K562 (cell line): ENCODE measurements at regions not wholly inside any gene's neighbourhood (a gene's known extent, or its start where the extent isn't known, plus 50 kb on each side); places are given as distances from the start of the nearest gene placed in this dataset.

Experiments used
- ATAC-seq: fragments of 200-7000 bp; cut with Tn5 transposase; 3 replicates; pipeline ENCODE4 v1.9.1; 2020; ENCODE audit warnings: moderate library complexity
- BruUV-seq: library from RNA; stranded (reverse); fragments of 400-500 nt; replicated peaks from 2 replicates; lab custom pipeline; 2021; lab: Mats Ljungman, UMichigan
- CTCF ChIA-PET: fragments of 300-600 bp; formaldehyde crosslinking; extraction: SDS; loops from one replicate; lab custom pipeline; 2021; ENCODE audit warnings: low intra/inter-chr PET ratio; lab: Yijun Ruan, JAX
- POLR2A ChIA-PET: fragments of 300-600, 350-650 bp; sonication (Branson Sonifier 250); formaldehyde crosslinking; extraction: SDS; loops from one replicate; lab custom pipeline; 2021; ENCODE audit warnings: antibody characterized with exemption, inconsistent platforms; lab: Yijun Ruan, JAX
- DNase-seq, 4 experiments: peaks; one replicate each; pipeline versions ENCODE4 v3.0.0 to v3.0.0-alpha.2; 2011 to 2018; ENCODE audit warnings: low spot score in 3 of 4, mixed read lengths in 3 of 4; ENCODE audit errors: extremely low read depth in 1 of 4
- FAIRE-seq: peaks from 2 replicates; lab custom pipeline; 2011; peaks lifted over from hg19 to GRCh38; lab: Jason Lieb, UNC
- H2AFZ ChIP-seq: 2 replicates; pipeline ENCODE4 v1.6.0; 2011; ENCODE audit warnings: low read depth, low read length, control low read depth, inconsistent platforms
- H3K27ac ChIP-seq: fragments of 200-600 bp; 3 replicates; pipeline ENCODE4 v1.8.0; 2011; ENCODE audit warnings: low read depth, mild to moderate bottlenecking, control low read depth, inconsistent platforms, low read length, moderate library complexity, mixed read lengths; ENCODE audit errors: extremely low read depth
- H3K27me3 ChIP-seq, 2 experiments: fragments of 300-600 bp in 1 of 2; 2 replicates in 1 of 2; 3 replicates in 1 of 2; pipeline versions ENCODE4 v1.6.0 to v1.8.0; 2011; ENCODE audit warnings: inconsistent platforms in 2 of 2, low read length in 2 of 2, mild to moderate bottlenecking in 1 of 2, mixed read lengths in 1 of 2, moderate library complexity in 1 of 2; ENCODE audit not compliant: control insufficient read depth in 2 of 2, insufficient read depth in 2 of 2
- H3K36me3 ChIP-seq: fragments of 300-600 bp; 3 replicates; pipeline ENCODE4 v1.8.0; 2011; ENCODE audit warnings: mild to moderate bottlenecking, low read length, inconsistent platforms; ENCODE audit not compliant: control insufficient read depth, insufficient read depth
- H3K4me1 ChIP-seq, 2 experiments: fragments of 200-600 bp in 1 of 2; replicated peaks in 1 of 2; 2 replicates in 1 of 2; 3 replicates in 1 of 2; pipeline versions ENCODE4 v1.5.1 to v1.8.0; 2011; ENCODE audit warnings: inconsistent platforms in 2 of 2, low read length in 2 of 2, mild to moderate bottlenecking in 1 of 2, mixed read lengths in 1 of 2, moderate library complexity in 1 of 2; ENCODE audit not compliant: control insufficient read depth in 2 of 2, insufficient read depth in 2 of 2
- H3K4me2 ChIP-seq: 2 replicates; pipeline ENCODE4 v1.6.1; 2011; ENCODE audit warnings: low read length, control low read depth, inconsistent platforms, mixed read lengths; ENCODE audit not compliant: insufficient read depth
- H3K4me3 ChIP-seq: fragments of 200-600 bp; sonication (generic), shearing (Covaris generic); 2 replicates; pipeline ENCODE4 v1.5.1; 2016; ENCODE audit warnings: control low read depth, inconsistent platforms
- H3K79me2 ChIP-seq: fragments of 200-600 bp; 3 replicates; pipeline ENCODE4 v1.8.0; 2011; ENCODE audit warnings: low read length, inconsistent platforms; ENCODE audit not compliant: control insufficient read depth, insufficient read depth
- H3K9ac ChIP-seq, 2 experiments: 2 replicates each; pipeline versions ENCODE4 v1.6.0 to v1.6.1; 2011; ENCODE audit warnings: low read depth in 2 of 2, low read length in 2 of 2, control low read depth in 1 of 2, inconsistent platforms in 1 of 2, mild to moderate bottlenecking in 1 of 2, mixed read lengths in 1 of 2; ENCODE audit not compliant: insufficient read depth in 1 of 2
- H3K9me1 ChIP-seq: one replicate; pipeline ENCODE4 v1.6.0; 2011; ENCODE audit warnings: inconsistent platforms, mild to moderate bottlenecking, low read length, moderate library complexity; ENCODE audit not compliant: control insufficient read depth, insufficient read depth
- H3K9me3 ChIP-seq: replicated peaks from 2 replicates; pipeline ENCODE4 v1.5.1; 2011; ENCODE audit warnings: low read depth, low read length, inconsistent platforms; ENCODE audit not compliant: control insufficient read depth, insufficient read depth
- H4K20me1 ChIP-seq: replicated peaks from 2 replicates; pipeline ENCODE4 v1.6.1; 2011; ENCODE audit warnings: low read length, inconsistent platforms, mixed read lengths; ENCODE audit not compliant: control insufficient read depth, insufficient read depth
- FOXA3 ChIP-seq, 2 experiments: fragments of 450-650 bp in 1 of 2; sonication (generic) in 1 of 2; formaldehyde crosslinking; IDR thresholded peaks in 1 of 2; conservative IDR thresholded peaks in 1 of 2; 2 replicates each; pipeline versions ENCODE4 v1.4.0 to v1.8.0; 2020 to 2022; ENCODE audit warnings: mild to moderate bottlenecking in 2 of 2, missing genetic modification reagents in 1 of 2
- NFIC ChIP-seq: fragments of 450-650 bp; IDR thresholded peaks from 2 replicates; pipeline ENCODE4 v1.6.1; 2017; ENCODE audit warnings: mild to moderate bottlenecking, inconsistent platforms
- RFX1 ChIP-seq: fragments of 450-650 bp; IDR thresholded peaks from 2 replicates; pipeline ENCODE4 v1.6.1; 2016; ENCODE audit warnings: mild to moderate bottlenecking, moderate library complexity
- SAFB2 ChIP-seq: fragments of 200-400 bp; formaldehyde crosslinking; IDR thresholded peaks from 2 replicates; pipeline ENCODE4 v1.6.1; 2018; ENCODE audit warnings: borderline replicate concordance, low read length, low read depth, moderate library complexity; ENCODE audit not compliant: severe bottlenecking
- TBL1XR1 ChIP-seq, 2 experiments: IDR thresholded peaks; 2 replicates each; pipeline ENCODE4 v1.6.1; 2012; ENCODE audit warnings: improper control_type of control experiment in 2 of 2, low read length in 2 of 2, mild to moderate bottlenecking in 1 of 2
- ZNF76 ChIP-seq: fragments of 250-450 bp; sonication (Bioruptor Pico); IDR thresholded peaks from 2 replicates; pipeline ENCODE4 v1.4.0; 2020; ENCODE audit warnings: mild to moderate bottlenecking, moderate library complexity, borderline replicate concordance
- ZSCAN32 ChIP-seq: fragments of 450-650 bp; formaldehyde crosslinking; IDR thresholded peaks from 2 replicates; pipeline ENCODE4 v1.4.0; 2020; ENCODE audit warnings: mild to moderate bottlenecking, moderate library complexity
- WGBS: fragments of 100-300 bp; shearing (Covaris generic); methylation state at CpG from one replicate; pipeline ENCODE4 v1.1.6; 2016; ENCODE audit warnings: low coverage, mixed read lengths; ENCODE audit not compliant: insufficient coverage; ENCODE audit errors: missing lambda C conversion rate; 5-methylcytosine and 5-hydroxymethylcytosine counted together
- in situ Hi-C: fragments of 300-500 bp; cut with MboI; formaldehyde crosslinking; loops from 4 replicates; pipeline ENCODE4 v1.15.0; 2018; ENCODE audit warnings: inconsistent platforms, mixed read lengths
- intact Hi-C: fragments of 100-400 bp; cut with micrococcal nuclease; formaldehyde crosslinking; loops from 2 replicates; pipeline ENCODE4 v1.14.2; 2022
- TF ChIP-seq, protein P1 (sequence below): fragments of 450-650 bp; formaldehyde crosslinking; IDR thresholded peaks from 2 replicates; pipeline ENCODE4 v1.4.0; 2022; ENCODE audit warnings: missing genetic modification characterization
- TF ChIP-seq, protein P2 (sequence below): fragments of 250-450 bp; sonication (Bioruptor Pico); IDR thresholded peaks from 2 replicates; pipeline ENCODE4 v1.5.1; 2021; ENCODE audit warnings: mild to moderate bottlenecking
- TF ChIP-seq, protein P3 (sequence below), 2 experiments: fragments of 200-800 bp in 1 of 2; sonication (Bioruptor generic) in 1 of 2; sonication (generic) in 1 of 2; formaldehyde crosslinking in 1 of 2; IDR thresholded peaks in 1 of 2; conservative IDR thresholded peaks in 1 of 2; 2 replicates each; pipeline versions ENCODE4 v1.5.0 to v1.6.1; 2016 to 2020; ENCODE audit warnings: missing compliant biosample characterization in 1 of 2, missing genetic modification characterization in 1 of 2, missing genetic modification reagents in 1 of 2
- TF ChIP-seq, protein P4 (sequence below), 2 experiments: fragments of 450-650 bp; IDR thresholded peaks; 2 replicates each; pipeline ENCODE4 v1.6.1; 2016

DNA sequence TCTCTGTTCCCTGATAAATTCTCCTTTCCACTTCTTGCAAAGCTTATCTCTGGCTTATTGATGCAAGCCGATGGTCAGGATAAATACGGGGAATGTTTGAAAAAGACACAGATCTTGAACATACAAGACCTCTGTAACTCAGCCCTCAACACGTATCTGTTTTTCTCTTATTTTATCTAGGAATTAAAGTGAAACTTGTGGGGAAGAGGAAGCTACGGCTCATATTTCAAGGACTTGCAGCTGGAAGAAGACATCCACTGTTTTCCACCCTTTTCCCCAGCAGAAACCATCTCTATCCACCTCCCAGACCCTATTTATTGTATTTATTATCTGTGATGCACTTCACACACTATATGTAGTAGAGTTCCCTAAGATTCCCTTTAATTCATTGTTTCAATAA is 98.4 kb upstream of the TANK start:
- WGBS, result 0% methylated on average over 4 of the region's 4 CpGs
- Histone ChIP-seq H3K79me2 (no peaks in the 10 kb centered on the region), H3K27me3 (peaks cover 0 to 6% of the 10 kb centered on the region in 2 experiments; a peak in 1 of 5 replicates), H3K9me3 (no peaks in the 10 kb centered on the region)
- CTCF ChIA-PET, result no interaction called here
- no peak for DNase-seq
- TF ChIP-seq FOXA3 (CRISPR knock-in tag; conservative IDR thresholded peaks at IDR 0.05 in 1 of 2, IDR thresholded peaks at IDR 0.05 in 1 of 2) (no peak), NFIC (no peak), SAFB2 (no peak), ZNF76 (CRISPR knock-in tag) (no peak), RFX1 (no peak), ZSCAN32 (CRISPR knock-in tag) (no peak), TBL1XR1 (IDR thresholded peaks at IDR 0.05; ENCODE audit: low read length in 2 of 2) (no peak)
- TF ChIP-seq, protein P1, sequence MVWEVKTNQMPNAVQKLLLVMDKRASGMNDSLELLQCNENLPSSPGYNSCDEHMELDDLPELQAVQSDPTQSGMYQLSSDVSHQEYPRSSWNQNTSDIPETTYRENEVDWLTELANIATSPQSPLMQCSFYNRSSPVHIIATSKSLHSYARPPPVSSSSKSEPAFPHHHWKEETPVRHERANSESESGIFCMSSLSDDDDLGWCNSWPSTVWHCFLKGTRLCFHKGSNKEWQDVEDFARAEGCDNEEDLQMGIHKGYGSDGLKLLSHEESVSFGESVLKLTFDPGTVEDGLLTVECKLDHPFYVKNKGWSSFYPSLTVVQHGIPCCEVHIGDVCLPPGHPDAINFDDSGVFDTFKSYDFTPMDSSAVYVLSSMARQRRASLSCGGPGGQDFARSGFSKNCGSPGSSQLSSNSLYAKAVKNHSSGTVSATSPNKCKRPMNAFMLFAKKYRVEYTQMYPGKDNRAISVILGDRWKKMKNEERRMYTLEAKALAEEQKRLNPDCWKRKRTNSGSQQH, result no peak
- TF ChIP-seq, protein P2, sequence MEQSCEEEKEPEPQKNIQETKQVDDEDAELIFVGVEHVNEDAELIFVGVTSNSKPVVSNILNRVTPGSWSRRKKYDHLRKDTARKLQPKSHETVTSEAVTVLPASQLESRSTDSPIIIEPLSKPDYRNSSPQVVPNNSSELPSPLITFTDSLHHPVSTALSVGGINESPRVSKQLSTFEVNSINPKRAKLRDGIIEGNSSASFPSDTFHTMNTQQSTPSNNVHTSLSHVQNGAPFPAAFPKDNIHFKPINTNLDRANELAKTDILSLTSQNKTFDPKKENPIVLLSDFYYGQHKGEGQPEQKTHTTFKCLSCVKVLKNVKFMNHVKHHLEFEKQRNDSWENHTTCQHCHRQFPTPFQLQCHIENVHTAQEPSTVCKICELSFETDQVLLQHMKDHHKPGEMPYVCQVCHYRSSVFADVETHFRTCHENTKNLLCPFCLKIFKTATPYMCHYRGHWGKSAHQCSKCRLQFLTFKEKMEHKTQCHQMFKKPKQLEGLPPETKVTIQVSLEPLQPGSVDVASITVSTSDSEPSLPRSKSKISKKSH, result no peak
- TF ChIP-seq, protein P3, sequence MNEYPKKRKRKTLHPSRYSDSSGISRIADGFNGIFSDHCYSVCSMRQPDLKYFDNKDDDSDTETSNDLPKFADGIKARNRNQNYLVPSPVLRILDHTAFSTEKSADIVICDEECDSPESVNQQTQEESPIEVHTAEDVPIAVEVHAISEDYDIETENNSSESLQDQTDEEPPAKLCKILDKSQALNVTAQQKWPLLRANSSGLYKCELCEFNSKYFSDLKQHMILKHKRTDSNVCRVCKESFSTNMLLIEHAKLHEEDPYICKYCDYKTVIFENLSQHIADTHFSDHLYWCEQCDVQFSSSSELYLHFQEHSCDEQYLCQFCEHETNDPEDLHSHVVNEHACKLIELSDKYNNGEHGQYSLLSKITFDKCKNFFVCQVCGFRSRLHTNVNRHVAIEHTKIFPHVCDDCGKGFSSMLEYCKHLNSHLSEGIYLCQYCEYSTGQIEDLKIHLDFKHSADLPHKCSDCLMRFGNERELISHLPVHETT (CRISPR knock-in tag; conservative IDR thresholded peaks at IDR 0.05 in 1 of 2, IDR thresholded peaks at IDR 0.05 in 1 of 2), result no peak
- TF ChIP-seq, protein P4, sequence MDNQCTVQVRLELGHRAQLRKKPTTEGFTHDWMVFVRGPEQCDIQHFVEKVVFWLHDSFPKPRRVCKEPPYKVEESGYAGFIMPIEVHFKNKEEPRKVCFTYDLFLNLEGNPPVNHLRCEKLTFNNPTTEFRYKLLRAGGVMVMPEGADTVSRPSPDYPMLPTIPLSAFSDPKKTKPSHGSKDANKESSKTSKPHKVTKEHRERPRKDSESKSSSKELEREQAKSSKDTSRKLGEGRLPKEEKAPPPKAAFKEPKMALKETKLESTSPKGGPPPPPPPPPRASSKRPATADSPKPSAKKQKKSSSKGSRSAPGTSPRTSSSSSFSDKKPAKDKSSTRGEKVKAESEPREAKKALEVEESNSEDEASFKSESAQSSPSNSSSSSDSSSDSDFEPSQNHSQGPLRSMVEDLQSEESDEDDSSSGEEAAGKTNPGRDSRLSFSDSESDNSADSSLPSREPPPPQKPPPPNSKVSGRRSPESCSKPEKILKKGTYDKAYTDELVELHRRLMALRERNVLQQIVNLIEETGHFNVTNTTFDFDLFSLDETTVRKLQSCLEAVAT (IDR thresholded peaks at IDR 0.05), result no peak
- TF ChIP-seq, all 486 proteins: peak for 0
- no peak overlapping the region for H3K4me2 ChIP-seq
- no peak for FAIRE-seq
- no TSS peak for BruUV-seq
- no peak overlapping the region for H2AFZ ChIP-seq
- H3K9me1 ChIP-seq, result no peaks in the 10 kb centered on the region
- POLR2A ChIA-PET, result no interaction called here
- intact Hi-C loops, result loop anchor here (5.0 kb wide), 2 partner anchors 211 to 974 kb away; no protein-coding TSS in a partner anchor
- no peak overlapping the region for H3K27ac ChIP-seq
- ATAC-seq, result no peak
- no peak overlapping the region for H3K9ac ChIP-seq
- H3K36me3 ChIP-seq, result no peaks in the 10 kb centered on the region
- H4K20me1 ChIP-seq, result no peaks in the 10 kb centered on the region
- H3K4me1 ChIP-seq, result no peaks in the 10 kb centered on the region
- in situ Hi-C loops, result no loop called here
- H3K4me3 ChIP-seq, result no peak overlapping the region
